ENCODE measurements at regions not wholly inside any gene's neighbourhood (a gene's known extent, or its start where the extent isn't known, plus 50 kb on each side); places are given as distances from the start of the nearest gene placed in this dataset.
"Not testable (repeated sequence)": the region's sequence is repeated elsewhere in the genome, so short reads cannot be mapped to it uniquely, and the experiment has no call there.

DNA sequence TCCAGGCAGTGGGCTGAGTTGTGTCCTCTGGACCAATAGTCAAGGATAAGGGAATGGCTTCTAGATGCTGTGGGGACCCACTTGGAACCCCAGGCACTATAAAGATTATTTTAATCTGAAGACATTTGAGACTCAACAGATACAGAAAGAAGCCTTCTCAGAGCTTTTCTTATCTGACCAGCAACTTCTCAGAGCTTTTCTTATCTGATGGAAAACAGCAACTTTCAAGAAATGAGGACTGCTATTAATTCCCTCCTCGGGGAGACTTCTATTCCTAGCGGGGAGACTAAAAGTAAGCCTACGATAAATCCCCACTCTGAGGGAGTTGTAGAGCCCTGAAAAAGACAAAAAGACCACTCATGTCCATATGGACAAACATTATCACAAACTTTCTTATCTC lies 160.5 kb downstream of the RNASET2 start:
- no peak for FAIRE-seq
- no peaks in the 10 kb centered on the region for H3K9me3 ChIP-seq (ENCODE audit: low read length)
- H3K36me3 ChIP-seq (replicated peaks in 1 of 2; ENCODE audit: control insufficient read depth in 1 of 2, insufficient read depth in 2 of 2, low read length in 2 of 2): no peaks in the 10 kb centered on the region
- ChIA-PET POLR2A (no interaction called here), CTCF (ENCODE audit: low intra/inter-chr PET ratio, low total read pairs) (no interaction called here)
- no peak for TF ChIP-seq ZNF746 (CRISPR knock-in tag; IDR thresholded peaks at IDR 0.05)
- no peak for TF ChIP-seq SAFB2 (CRISPR knock-in tag; IDR thresholded peaks at IDR 0.05; ENCODE audit: borderline replicate concordance, low read depth)
- TF ChIP-seq ZNF7 (CRISPR knock-in tag; IDR thresholded peaks at IDR 0.05): no peak
- no peak for TF ChIP-seq SUZ12 (IDR thresholded peaks at IDR 0.05; ENCODE audit: low read depth, low read length)
- TF ChIP-seq ZNF251 (CRISPR knock-in tag; IDR thresholded peaks at IDR 0.05): no peak
- TF ChIP-seq ZNF510 (CRISPR knock-in tag; IDR thresholded peaks at IDR 0.05; ENCODE audit: low read depth): no peak
- BruUV-seq (replicated peaks): no TSS peak
- intact Hi-C loops (cut with micrococcal nuclease; ENCODE audit: unreplicated experiment) (no loop called here), in situ Hi-C loops (cut with HindIII; ENCODE audit: extremely low pct_ligation_motif_present, low pct_unique_long_range_greater_than_20kb) (no loop called here)
- no peak overlapping the region for H3K4me3 ChIP-seq (replicated peaks in 1 of 3; ENCODE audit: insufficient read depth in 1 of 3, low read depth in 2 of 3, low read length in 3 of 3)
- no peak for DNase-seq (ENCODE audit: low spot score)
- H3K9ac ChIP-seq (ENCODE audit: insufficient read depth, low read depth, low read length): no peak overlapping the region
- ATAC-seq: no peak
- no peak overlapping the region for H3K27ac ChIP-seq (ENCODE audit: extremely low read length, insufficient read depth, low read length)
- no peaks in the 10 kb centered on the region; the same call in 1 of the 2 replicates for H4K20me1 ChIP-seq (ENCODE audit: insufficient read depth, low read length)
- no peak overlapping the region for H2AFZ ChIP-seq (ENCODE audit: low read length)
- H3K4me1 ChIP-seq (ENCODE audit: insufficient read depth, low read length): no peaks in the 10 kb centered on the region
- no peak overlapping the region for H3K4me2 ChIP-seq (ENCODE audit: low read depth, low read length)
- H3K79me2 ChIP-seq (ENCODE audit: insufficient read depth, low read length): no peaks in the 10 kb centered on the region
- H3K27me3 ChIP-seq (ENCODE audit: control insufficient read depth in 1 of 2, insufficient read depth in 2 of 2, low read length in 2 of 2): no peaks in the 10 kb centered on the region
- WGBS (ENCODE audit: low lambda C conversion rate): 53% methylated on average over 3 of the region's 3 CpGs

- H3K4me1 ChIP-seq (ENCODE audit: insufficient read depth, low read length); DNase-seq (ENCODE audit: low spot score); H3K4me2 ChIP-seq (ENCODE audit: low read depth, low read length); intact Hi-C loops (cut with micrococcal nuclease; ENCODE audit: unreplicated experiment); H3K36me3 ChIP-seq (replicated peaks in 1 of 2; ENCODE audit: control insufficient read depth in 1 of 2, insufficient read depth in 2 of 2, low read length in 2 of 2); H2AFZ ChIP-seq (ENCODE audit: low read length); POLR2A ChIA-PET; H3K27me3 ChIP-seq (ENCODE audit: control insufficient read depth in 1 of 2, insufficient read depth in 2 of 2, low read length in 2 of 2); H3K4me3 ChIP-seq (replicated peaks in 1 of 3; ENCODE audit: insufficient read depth in 1 of 3, low read depth in 2 of 3, low read length in 3 of 3); in situ Hi-C loops (cut with HindIII; ENCODE audit: extremely low pct_ligation_motif_present, low pct_unique_long_range_greater_than_20kb); H3K9me3 ChIP-seq (ENCODE audit: low read length); FAIRE-seq; CTCF ChIA-PET (ENCODE audit: low intra/inter-chr PET ratio, low total read pairs); H3K9ac ChIP-seq (ENCODE audit: insufficient read depth, low read depth, low read length); H3K79me2 ChIP-seq (ENCODE audit: insufficient read depth, low read length); BruUV-seq (replicated peaks); ATAC-seq; H4K20me1 ChIP-seq (ENCODE audit: insufficient read depth, low read length); H3K27ac ChIP-seq (ENCODE audit: extremely low read length, insufficient read depth, low read length): not testable (repeated sequence)
- 16% methylated on average over 3 of the region's 3 CpGs for WGBS (ENCODE audit: low lambda C conversion rate)
These were observed 163.8 kb upstream of the RPS6KA2 start for GRCh38 chr6:166790808-166791207.

Data from HepG2 (cell line).